Uterus (tissue), 2 donors: ENCODE measurements at regions not wholly inside any gene's neighbourhood (a gene's known extent, or its start where the extent isn't known, plus 50 kb on each side); places are given as distances from the start of the nearest gene placed in this dataset.

Source experiments
- POLR2A ChIP-seq, 2 donors: fragments of 450-650 bp; IDR thresholded peaks; one replicate each; pipeline ENCODE4 v1.6.1; 2016; ENCODE audit warnings: antibody characterized with exemption in 2 of 2, mild to moderate bottlenecking in 1 of 2, moderate library complexity in 1 of 2
- TF ChIP-seq, protein P1 (sequence below), 4 experiments: fragments of 200-600 bp in 2 of 4; fragments of 450-650 bp in 2 of 4; sonication (generic) in 2 of 4; IDR thresholded peaks; one replicate each; pipeline ENCODE4 v1.5.1; 2016 to 2019; ENCODE audit warnings: antibody characterized with exemption in 4 of 4, mild to moderate bottlenecking in 2 of 4, moderate library complexity in 1 of 4

- no peak for TF ChIP-seq POLR2A (IDR thresholded peaks at IDR 0.05)
- TF ChIP-seq, protein P1, sequence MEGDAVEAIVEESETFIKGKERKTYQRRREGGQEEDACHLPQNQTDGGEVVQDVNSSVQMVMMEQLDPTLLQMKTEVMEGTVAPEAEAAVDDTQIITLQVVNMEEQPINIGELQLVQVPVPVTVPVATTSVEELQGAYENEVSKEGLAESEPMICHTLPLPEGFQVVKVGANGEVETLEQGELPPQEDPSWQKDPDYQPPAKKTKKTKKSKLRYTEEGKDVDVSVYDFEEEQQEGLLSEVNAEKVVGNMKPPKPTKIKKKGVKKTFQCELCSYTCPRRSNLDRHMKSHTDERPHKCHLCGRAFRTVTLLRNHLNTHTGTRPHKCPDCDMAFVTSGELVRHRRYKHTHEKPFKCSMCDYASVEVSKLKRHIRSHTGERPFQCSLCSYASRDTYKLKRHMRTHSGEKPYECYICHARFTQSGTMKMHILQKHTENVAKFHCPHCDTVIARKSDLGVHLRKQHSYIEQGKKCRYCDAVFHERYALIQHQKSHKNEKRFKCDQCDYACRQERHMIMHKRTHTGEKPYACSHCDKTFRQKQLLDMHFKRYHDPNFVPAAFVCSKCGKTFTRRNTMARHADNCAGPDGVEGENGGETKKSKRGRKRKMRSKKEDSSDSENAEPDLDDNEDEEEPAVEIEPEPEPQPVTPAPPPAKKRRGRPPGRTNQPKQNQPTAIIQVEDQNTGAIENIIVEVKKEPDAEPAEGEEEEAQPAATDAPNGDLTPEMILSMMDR (IDR thresholded peaks at IDR 0.05) = no peak
These were observed 54.6 kb downstream of the NCOR2 start for GRCh38 chr12:124512667-124513296.
